Vagina (tissue), 2 donors: ENCODE measurements at regions not wholly inside any gene's neighbourhood (a gene's known extent, or its start where the extent isn't known, plus 50 kb on each side); places are given as distances from the start of the nearest gene placed in this dataset.

Experiments
- DNase-seq, 2 donors: peaks; one replicate each; pipeline ENCODE4 v3.0.0-alpha.2; 2017; ENCODE audit errors: extremely low spot score in 2 of 2
- H3K27ac ChIP-seq: fragments of 200-600 bp; sonication (generic); one replicate; pipeline ENCODE4 v1.5.1; 2019
- H3K27me3 ChIP-seq: fragments of 200-600 bp; sonication (generic); one replicate; pipeline ENCODE4 v1.5.1; 2019
- H3K36me3 ChIP-seq, 2 donors: fragments of 200-600 bp; sonication (generic); one replicate each; pipeline ENCODE4 v1.5.1; 2017 to 2019
- H3K4me1 ChIP-seq: fragments of 200-600 bp; sonication (generic); one replicate; pipeline ENCODE4 v1.5.1; 2019
- H3K4me3 ChIP-seq, 2 donors: fragments of 200-600 bp; sonication (generic); 1 replicate in 1 of 2; 2 replicates in 1 of 2; pipeline ENCODE4 v1.5.1; 2016 to 2019
- H3K9me3 ChIP-seq: fragments of 200-600 bp; sonication (generic); one replicate; pipeline ENCODE4 v1.5.1; 2019
- CTCF ChIP-seq, 3 experiments: fragments of 450-650 bp in 2 of 3; fragments of 200-600 bp in 1 of 3; sonication (generic) in 1 of 3; IDR thresholded peaks; one replicate each; pipeline ENCODE4 v1.5.1; 2017 to 2019; ENCODE audit warnings: antibody characterized with exemption in 3 of 3, mild to moderate bottlenecking in 2 of 3, moderate library complexity in 2 of 3
- POLR2A ChIP-seq, 2 donors: fragments of 450-650 bp; IDR thresholded peaks; one replicate each; pipeline ENCODE4 v1.6.1; 2017; ENCODE audit warnings: antibody characterized with exemption in 2 of 2, mild to moderate bottlenecking in 2 of 2, moderate library complexity in 2 of 2
- POLR2AphosphoS5 ChIP-seq, 2 donors: sonication (generic); formaldehyde crosslinking; IDR thresholded peaks; one replicate each; pipeline ENCODE4 v1.9.0; 2017; ENCODE audit warnings: antibody characterized with exemption in 2 of 2, mild to moderate bottlenecking in 2 of 2, low read depth in 1 of 2; ENCODE audit not compliant: insufficient read depth in 1 of 2
- intact Hi-C: fragments of 100-400 bp; cut with DNase I; formaldehyde crosslinking; loops from one replicate; pipeline ENCODE4 v1.15.1; 2023

- no peaks in the 10 kb centered on the region for H3K9me3 ChIP-seq
- DNase-seq = no peak
- H3K27ac ChIP-seq = no peak overlapping the region
- TF ChIP-seq POLR2AphosphoS5 (IDR thresholded peaks at IDR 0.05; ENCODE audit: insufficient read depth in 1 of 2, low read depth in 1 of 2) = no peak
- TF ChIP-seq POLR2A (IDR thresholded peaks at IDR 0.05) = no peak
- no peak for TF ChIP-seq CTCF (IDR thresholded peaks at IDR 0.05)
- no peak overlapping the region for H3K4me3 ChIP-seq
- H3K27me3 ChIP-seq = no peaks in the 10 kb centered on the region
- no peaks in the 10 kb centered on the region for H3K4me1 ChIP-seq
- intact Hi-C loops = no loop called here
- H3K36me3 ChIP-seq = no peaks in the 10 kb centered on the region
Observed at GRCh38 chr5:156036640-156037039, 290.3 kb upstream of the SGCD start.

GRCh38 chr5:156037151-156037909 is 289.6 kb upstream of the SGCD start:
- no peak overlapping the region for H3K4me3 ChIP-seq
- no peak for DNase-seq
- TF ChIP-seq POLR2A (IDR thresholded peaks at IDR 0.05) (no peak), POLR2AphosphoS5 (IDR thresholded peaks at IDR 0.05; ENCODE audit: insufficient read depth in 1 of 2, low read depth in 1 of 2) (no peak), CTCF (IDR thresholded peaks at IDR 0.05) (no peak)
- no peaks in the 10 kb centered on the region for H3K9me3 ChIP-seq
- H3K4me1 ChIP-seq = no peaks in the 10 kb centered on the region
- H3K36me3 ChIP-seq = no peaks in the 10 kb centered on the region
- H3K27me3 ChIP-seq = no peaks in the 10 kb centered on the region
- no peak overlapping the region for H3K27ac ChIP-seq
- intact Hi-C loops = no loop called here

GRCh38 chr5:156042726-156043125 is 284.2 kb upstream of the SGCD start:
- Histone ChIP-seq H3K36me3 (no peaks in the 10 kb centered on the region), H3K27ac (no peak overlapping the region), H3K4me3 (no peak overlapping the region), H3K9me3 (no peaks in the 10 kb centered on the region), H3K27me3 (no peaks in the 10 kb centered on the region), H3K4me1 (no peaks in the 10 kb centered on the region)
- TF ChIP-seq POLR2AphosphoS5 (IDR thresholded peaks at IDR 0.05; ENCODE audit: insufficient read depth in 1 of 2, low read depth in 1 of 2) (no peak), POLR2A (IDR thresholded peaks at IDR 0.05) (no peak), CTCF (IDR thresholded peaks at IDR 0.05) (no peak)
- intact Hi-C loops = no loop called here
- no peak for DNase-seq

- no peak for DNase-seq
- no peaks in the 10 kb centered on the region for H3K36me3 ChIP-seq
- TF ChIP-seq CTCF (IDR thresholded peaks at IDR 0.05) (no peak), POLR2AphosphoS5 (IDR thresholded peaks at IDR 0.05; ENCODE audit: insufficient read depth in 1 of 2, low read depth in 1 of 2) (no peak), POLR2A (IDR thresholded peaks at IDR 0.05) (no peak)
- intact Hi-C loops = no loop called here
- no peaks in the 10 kb centered on the region for H3K27me3 ChIP-seq
- no peaks in the 10 kb centered on the region for H3K9me3 ChIP-seq
- H3K4me3 ChIP-seq = no peak overlapping the region
- no peaks in the 10 kb centered on the region for H3K4me1 ChIP-seq
- no peak overlapping the region for H3K27ac ChIP-seq
Observed at GRCh38 chr5:156043351-156043750, 283.6 kb upstream of the SGCD start.

- no peak for DNase-seq
- H3K27ac ChIP-seq = no peak overlapping the region
- H3K36me3 ChIP-seq = no peaks in the 10 kb centered on the region
- TF ChIP-seq POLR2AphosphoS5 (IDR thresholded peaks at IDR 0.05; ENCODE audit: insufficient read depth in 1 of 2, low read depth in 1 of 2) = no peak
- TF ChIP-seq POLR2A (IDR thresholded peaks at IDR 0.05) = no peak
- no peak for TF ChIP-seq CTCF (IDR thresholded peaks at IDR 0.05)
- H3K27me3 ChIP-seq = no peaks in the 10 kb centered on the region
- intact Hi-C loops = no loop called here
- no peaks in the 10 kb centered on the region for H3K4me1 ChIP-seq
- no peaks in the 10 kb centered on the region for H3K9me3 ChIP-seq
- H3K4me3 ChIP-seq = no peak overlapping the region
Observed at GRCh38 chr5:156051972-156052371, 275.0 kb upstream of the SGCD start.
